Peyer's patch (tissue), 4 donors: ENCODE measurements at regions not wholly inside any gene's neighbourhood (a gene's known extent, or its start where the extent isn't known, plus 50 kb on each side); places are given as distances from the start of the nearest gene placed in this dataset.

Experiments used
- CTCF ChIP-seq, 6 experiments: fragments of 450-650 bp in 4 of 6; fragments of 200-600 bp in 2 of 6; sonication (generic) in 1 of 6; IDR thresholded peaks; one replicate each; pipeline ENCODE4 v1.5.1; 2017 to 2019; ENCODE audit warnings: antibody characterized with exemption in 6 of 6, mild to moderate bottlenecking in 3 of 6, moderate library complexity in 1 of 6
- POLR2A ChIP-seq, 2 donors: fragments of 450-650 bp; IDR thresholded peaks; one replicate each; pipeline ENCODE4 v1.5.1; 2017; ENCODE audit warnings: antibody characterized with exemption in 2 of 2, mild to moderate bottlenecking in 2 of 2, moderate library complexity in 2 of 2

- TF ChIP-seq CTCF (IDR thresholded peaks at IDR 0.05) (no peak), POLR2A (IDR thresholded peaks at IDR 0.05) (no peak)
Measured at GRCh38 chrX:27883468-27884092, 75.8 kb downstream of the MAGEB10 start.
